Activated CD8-positive, alpha-beta T cell treated with anti-CD3 and anti-CD28 coated beads for 36 hours (primary cell): ENCODE measurements at regions not wholly inside any gene's neighbourhood (a gene's known extent, or its start where the extent isn't known, plus 50 kb on each side); places are given as distances from the start of the nearest gene placed in this dataset.

Source experiments
- ATAC-seq: fragments of 200-7000 bp; cut with Tn5 transposase; one replicate; pipeline ENCODE4 v1.10.0; 2021; ENCODE audit warnings: mild to moderate bottlenecking, moderate library complexity
- CTCF ChIA-PET: fragments of 350-600 bp; sonication (Branson Sonifier 250); formaldehyde crosslinking; loops from one replicate; lab custom pipeline; 2021; ENCODE audit warnings: antibody characterized with exemption; lab: Charles Lee
- POLR2A ChIA-PET: fragments of 350-600 bp; sonication (Branson Sonifier 250); formaldehyde crosslinking; loops from one replicate; lab custom pipeline; 2021; ENCODE audit warnings: antibody characterized with exemption; lab: Charles Lee
- DNase-seq: peaks from one replicate; pipeline ENCODE4 v3.0.0-alpha.2; 2020
- H3K27ac Mint-ChIP-seq: one replicate; pipeline ENCODE4 v1.8.0; 2021; ENCODE audit warnings: mild to moderate bottlenecking, mixed read lengths
- H3K27me3 Mint-ChIP-seq: one replicate; pipeline ENCODE4 v1.8.0; 2021; ENCODE audit warnings: mixed read lengths
- H3K36me3 Mint-ChIP-seq: one replicate; pipeline ENCODE4 v1.8.0; 2021; ENCODE audit warnings: low read depth, mixed read lengths
- H3K4me1 Mint-ChIP-seq: one replicate; pipeline ENCODE4 v1.8.0; 2021; ENCODE audit warnings: low read depth, mixed read lengths
- H3K4me3 Mint-ChIP-seq: one replicate; pipeline ENCODE4 v1.8.0; 2021; ENCODE audit warnings: mild to moderate bottlenecking, moderate library complexity, mixed read lengths
- H3K9me3 Mint-ChIP-seq: one replicate; pipeline ENCODE4 v1.8.0; 2021; ENCODE audit warnings: mixed read lengths
- CTCF ChIP-seq: fragments of 200-600 bp; IDR thresholded peaks from one replicate; pipeline ENCODE4 v1.8.0; 2022; ENCODE audit warnings: antibody characterized with exemption, mild to moderate bottlenecking
- intact Hi-C: fragments of 100-400 bp; cut with micrococcal nuclease; formaldehyde crosslinking; loops from one replicate; pipeline ENCODE4 v1.10.0; 2022

- TF ChIP-seq CTCF = no peak
- H3K36me3 Mint-ChIP-seq = no peaks in the 10 kb centered on the region
These were observed 1090.6 kb upstream of the AUTS2 start for GRCh38 chr7:68507668-68508067.

GRCh38 chr7:68509054-68509453 lies 1089.2 kb upstream of the AUTS2 start:
- POLR2A ChIA-PET = no interaction called here
- Mint-ChIP-seq H3K4me3 (no peak overlapping the region), H3K4me1 (no peaks in the 10 kb centered on the region), H3K27me3 (no peaks in the 10 kb centered on the region), H3K27ac (no peak overlapping the region), H3K36me3 (no peaks in the 10 kb centered on the region), H3K9me3 (peaks cover 26% of the 10 kb centered on the region)
- DNase-seq (no peak), ATAC-seq (no peak)
- intact Hi-C loops = no loop called here
- CTCF ChIA-PET = no interaction called here
- TF ChIP-seq CTCF = no peak

More at GRCh38 chr7:68507668-68508067, 1090.6 kb upstream of the AUTS2 start:
- Mint-ChIP-seq H3K9me3 (peaks cover 30% of the 10 kb centered on the region), H3K4me3 (no peak overlapping the region), H3K4me1 (no peaks in the 10 kb centered on the region), H3K27me3 (no peaks in the 10 kb centered on the region), H3K27ac (no peak overlapping the region)
- DNase-seq (no peak), ATAC-seq (no peak)
- POLR2A ChIA-PET = no interaction called here
- CTCF ChIA-PET = no interaction called here
- intact Hi-C loops = no loop called here

GRCh38 chr7:68509603-68510002 lies 1088.7 kb upstream of the AUTS2 start:
- H3K4me3 Mint-ChIP-seq = no peak overlapping the region
- DNase-seq (no peak), ATAC-seq (no peak)
- H3K9me3 Mint-ChIP-seq = peaks cover 21% of the 10 kb centered on the region
- no peaks in the 10 kb centered on the region for H3K4me1 Mint-ChIP-seq
- no peaks in the 10 kb centered on the region for H3K27me3 Mint-ChIP-seq
- ChIA-PET CTCF (no interaction called here), POLR2A (no interaction called here)
- no peak overlapping the region for H3K27ac Mint-ChIP-seq
- no peaks in the 10 kb centered on the region for H3K36me3 Mint-ChIP-seq
- intact Hi-C loops = no loop called here
- TF ChIP-seq CTCF = no peak

- ATAC-seq = no peak
- peaks cover 17% of the 10 kb centered on the region for H3K9me3 Mint-ChIP-seq
- CTCF ChIA-PET = no interaction called here
These were observed 1087.0 kb upstream of the AUTS2 start for GRCh38 chr7:68511281-68511680.

GRCh38 chr7:68512466-68512865 lies 1085.8 kb upstream of the AUTS2 start:
- DNase-seq (no peak), ATAC-seq (no peak)
- H3K27me3 Mint-ChIP-seq = no peaks in the 10 kb centered on the region
- no peak overlapping the region for H3K27ac Mint-ChIP-seq
- ChIA-PET CTCF (no interaction called here), POLR2A (no interaction called here)
- no peak for TF ChIP-seq CTCF
- no peaks in the 10 kb centered on the region for H3K36me3 Mint-ChIP-seq
- H3K9me3 Mint-ChIP-seq = peaks cover 14% of the 10 kb centered on the region
- H3K4me1 Mint-ChIP-seq = no peaks in the 10 kb centered on the region
- intact Hi-C loops = no loop called here
- no peak overlapping the region for H3K4me3 Mint-ChIP-seq

More at GRCh38 chr7:68511281-68511680, 1087.0 kb upstream of the AUTS2 start:
- Mint-ChIP-seq H3K27me3 (no peaks in the 10 kb centered on the region), H3K27ac (no peak overlapping the region), H3K4me3 (no peak overlapping the region), H3K4me1 (no peaks in the 10 kb centered on the region), H3K36me3 (no peaks in the 10 kb centered on the region)
- DNase-seq = no peak
- TF ChIP-seq CTCF = no peak
- intact Hi-C loops = no loop called here
- POLR2A ChIA-PET = no interaction called here
